Adrenal gland (tissue), 5 donors: ENCODE measurements at regions not wholly inside any gene's neighbourhood (a gene's known extent, or its start where the extent isn't known, plus 50 kb on each side); places are given as distances from the start of the nearest gene placed in this dataset.

Source experiments
- POLR2A ChIP-seq, 2 donors: fragments of 450-650 bp; IDR thresholded peaks; one replicate each; pipeline ENCODE4 v1.6.1; 2017; ENCODE audit warnings: antibody characterized with exemption in 2 of 2, mild to moderate bottlenecking in 2 of 2, moderate library complexity in 1 of 2
- TF ChIP-seq, protein P1 (sequence below), 6 experiments: fragments of 450-650 bp in 4 of 6; fragments of 200-600 bp in 2 of 6; sonication (generic) in 1 of 6; IDR thresholded peaks; 1 replicate in 5 of 6; 2 replicates in 1 of 6; pipeline versions ENCODE4 v1.5.1 to v1.8.0; 2016 to 2021; ENCODE audit warnings: antibody characterized with exemption in 6 of 6, mild to moderate bottlenecking in 2 of 6, moderate library complexity in 1 of 6
- donor health status: DM: no; HTN: no; CAD: no.

DNA sequence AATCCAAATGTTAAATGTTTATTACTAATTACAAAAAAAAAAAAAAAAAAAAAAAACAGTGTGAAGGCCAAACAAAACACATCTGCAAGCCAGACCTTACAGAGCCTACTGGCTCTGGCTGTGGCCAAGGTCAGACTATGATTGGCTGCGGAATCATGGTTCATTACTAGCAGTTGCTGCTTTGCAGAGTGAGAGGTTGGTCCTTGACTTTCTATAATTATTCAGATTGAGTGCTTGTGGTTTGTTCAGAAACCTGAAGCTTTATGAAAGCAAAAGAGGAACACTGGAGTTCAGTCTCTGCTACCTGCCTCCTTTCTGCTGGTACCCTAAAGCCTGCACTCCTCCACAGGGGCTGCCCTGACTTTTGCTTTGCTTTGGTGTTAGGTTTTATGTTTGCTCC lies 550.9 kb downstream of the BCL11B start:
- TF ChIP-seq, protein P1, sequence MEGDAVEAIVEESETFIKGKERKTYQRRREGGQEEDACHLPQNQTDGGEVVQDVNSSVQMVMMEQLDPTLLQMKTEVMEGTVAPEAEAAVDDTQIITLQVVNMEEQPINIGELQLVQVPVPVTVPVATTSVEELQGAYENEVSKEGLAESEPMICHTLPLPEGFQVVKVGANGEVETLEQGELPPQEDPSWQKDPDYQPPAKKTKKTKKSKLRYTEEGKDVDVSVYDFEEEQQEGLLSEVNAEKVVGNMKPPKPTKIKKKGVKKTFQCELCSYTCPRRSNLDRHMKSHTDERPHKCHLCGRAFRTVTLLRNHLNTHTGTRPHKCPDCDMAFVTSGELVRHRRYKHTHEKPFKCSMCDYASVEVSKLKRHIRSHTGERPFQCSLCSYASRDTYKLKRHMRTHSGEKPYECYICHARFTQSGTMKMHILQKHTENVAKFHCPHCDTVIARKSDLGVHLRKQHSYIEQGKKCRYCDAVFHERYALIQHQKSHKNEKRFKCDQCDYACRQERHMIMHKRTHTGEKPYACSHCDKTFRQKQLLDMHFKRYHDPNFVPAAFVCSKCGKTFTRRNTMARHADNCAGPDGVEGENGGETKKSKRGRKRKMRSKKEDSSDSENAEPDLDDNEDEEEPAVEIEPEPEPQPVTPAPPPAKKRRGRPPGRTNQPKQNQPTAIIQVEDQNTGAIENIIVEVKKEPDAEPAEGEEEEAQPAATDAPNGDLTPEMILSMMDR (IDR thresholded peaks at IDR 0.05): no peak
- no peak for TF ChIP-seq POLR2A (IDR thresholded peaks at IDR 0.05)
